GM23248 (cell line): ENCODE measurements at regions not wholly inside any gene's neighbourhood (a gene's known extent, or its start where the extent isn't known, plus 50 kb on each side); places are given as distances from the start of the nearest gene placed in this dataset.

Experiments
- DNase-seq: peaks from one replicate; pipeline ENCODE4 v3.0.0-alpha.2; 2015
- H2AFZ ChIP-seq: fragments of 200-600 bp; sonication (generic); 2 replicates; pipeline ENCODE4 v1.6.1; 2016; ENCODE audit warnings: antibody characterized with exemption
- H3F3A ChIP-seq: fragments of 200-600 bp; sonication (generic); 2 replicates; pipeline ENCODE4 v1.6.1; 2016; ENCODE audit warnings: mild to moderate bottlenecking, antibody characterized with exemption, mixed run types; ENCODE audit not compliant: insufficient read depth
- H3K27ac ChIP-seq: fragments of 200-600 bp; sonication (generic); 2 replicates; pipeline ENCODE4 v1.5.1; 2016; ENCODE audit warnings: mild to moderate bottlenecking
- H3K27me3 ChIP-seq: fragments of 200-600 bp; sonication (generic); replicated peaks from 2 replicates; pipeline ENCODE4 v1.6.1; 2016; ENCODE audit warnings: mild to moderate bottlenecking; ENCODE audit not compliant: insufficient read depth
- H3K36me3 ChIP-seq: fragments of 200-600 bp; sonication (generic); 2 replicates; pipeline ENCODE4 v1.6.1; 2016; ENCODE audit warnings: low read depth, mild to moderate bottlenecking
- H3K4me1 ChIP-seq: fragments of 200-600 bp; sonication (generic); 2 replicates; pipeline ENCODE4 v1.6.1; 2016; ENCODE audit warnings: mild to moderate bottlenecking; ENCODE audit not compliant: insufficient read depth
- H3K4me2 ChIP-seq: fragments of 200-600 bp; sonication (generic); one replicate; pipeline ENCODE4 v1.6.1; 2016; ENCODE audit warnings: mild to moderate bottlenecking; ENCODE audit not compliant: unreplicated experiment
- H3K4me3 ChIP-seq: fragments of 200-600 bp; sonication (generic); 2 replicates; pipeline ENCODE4 v1.5.1; 2016; ENCODE audit warnings: mild to moderate bottlenecking
- H3K79me2 ChIP-seq: fragments of 200-600 bp; sonication (generic); 2 replicates; pipeline ENCODE4 v1.6.1; 2016; ENCODE audit warnings: mild to moderate bottlenecking; ENCODE audit not compliant: insufficient read depth
- H3K9ac ChIP-seq: fragments of 200-600 bp; sonication (generic); 2 replicates; pipeline ENCODE4 v1.6.1; 2016; ENCODE audit warnings: mild to moderate bottlenecking
- H3K9me2 ChIP-seq: fragments of 200-600 bp; sonication (generic); 2 replicates; pipeline ENCODE4 v1.6.1; 2016; ENCODE audit warnings: mixed run types, mild to moderate bottlenecking, moderate library complexity; ENCODE audit not compliant: insufficient read depth
- H3K9me3 ChIP-seq: fragments of 200-600 bp; sonication (generic); one replicate; pipeline ENCODE4 v1.6.1; 2017; ENCODE audit warnings: low read depth
- H4K20me1 ChIP-seq: fragments of 200-600 bp; sonication (generic); 2 replicates; pipeline ENCODE4 v1.6.0; 2016; ENCODE audit not compliant: insufficient read depth
- EZH2 ChIP-seq: fragments of 200-600 bp; sonication (generic); IDR thresholded peaks from 2 replicates; pipeline ENCODE4 v1.6.1; 2018; ENCODE audit warnings: antibody characterized with exemption, mild to moderate bottlenecking; ENCODE audit not compliant: insufficient read depth, poor library complexity, severe bottlenecking
- EZH2phosphoT487 ChIP-seq: fragments of 200-600 bp; sonication (generic); IDR thresholded peaks from 2 replicates; pipeline ENCODE4 v1.6.1; 2018; ENCODE audit warnings: antibody characterized with exemption, moderate library complexity, mild to moderate bottlenecking, low read depth; ENCODE audit not compliant: insufficient read depth
- WGBS, 2 experiments: methylation state at CpG; one replicate each; pipeline ENCODE4 v1.1.6; 2015 to 2017; ENCODE audit warnings: low lambda C conversion rate in 2 of 2, low coverage in 1 of 2; ENCODE audit errors: missing lambda C conversion rate in 2 of 2; 5-methylcytosine and 5-hydroxymethylcytosine counted together
- in situ Hi-C: fragments of 300-500 bp; cut with MboI; formaldehyde crosslinking; loops from 2 replicates; pipeline ENCODE4 v1.15.0; 2020

GRCh38 chr1:105909811-105910210 is 1146.7 kb upstream of the PRMT6 start:
- Histone ChIP-seq H3K79me2 (no peaks in the 10 kb centered on the region), H3F3A (no peaks in the 10 kb centered on the region), H3K27ac (no peak overlapping the region), H3K4me2 (no peak overlapping the region), H2AFZ (no peak overlapping the region), H4K20me1 (no peaks in the 10 kb centered on the region), H3K4me1 (no peaks in the 10 kb centered on the region), H3K27me3 (no peaks in the 10 kb centered on the region), H3K9ac (no peak overlapping the region), H3K4me3 (no peak overlapping the region), H3K9me3 (no peaks in the 10 kb centered on the region), H3K9me2 (no peaks in the 10 kb centered on the region), H3K36me3 (no peaks in the 10 kb centered on the region)
- DNase-seq: no peak
- 2 to 6% methylated on average over 2 of the region's 2 CpGs for WGBS, 2 experiments
- in situ Hi-C loops: no loop called here
- TF ChIP-seq EZH2phosphoT487: no peak
- TF ChIP-seq EZH2: no peak

DNA sequence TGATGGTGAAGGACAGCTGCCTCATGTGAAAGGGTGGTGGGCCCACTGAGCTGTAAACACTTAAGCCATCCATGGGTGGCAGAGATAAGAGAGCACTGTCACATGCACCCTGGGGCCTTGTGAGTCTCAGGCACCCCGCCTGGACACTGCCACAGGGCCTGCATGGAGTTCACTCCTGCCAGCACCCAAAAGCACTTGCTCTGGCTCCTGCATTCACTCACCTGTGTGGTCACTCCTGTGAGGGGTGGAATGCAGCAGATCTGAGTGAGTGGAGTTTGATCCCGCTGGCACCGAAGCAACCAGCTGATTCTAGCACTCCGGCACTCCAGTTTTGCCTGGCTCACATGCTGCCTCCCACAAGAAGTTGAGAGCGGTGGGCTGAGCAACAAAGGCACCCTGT is 1142.1 kb upstream of the PRMT6 start:
- no peak overlapping the region for H2AFZ ChIP-seq
- no peaks in the 10 kb centered on the region for H3K4me1 ChIP-seq
- no peak overlapping the region for H3K9ac ChIP-seq
- no peak for DNase-seq
- no peaks in the 10 kb centered on the region for H3F3A ChIP-seq
- no peaks in the 10 kb centered on the region for H3K79me2 ChIP-seq
- no peaks in the 10 kb centered on the region for H3K9me3 ChIP-seq
- no peak overlapping the region for H3K4me2 ChIP-seq
- H3K36me3 ChIP-seq: no peaks in the 10 kb centered on the region
- TF ChIP-seq EZH2phosphoT487 (no peak), EZH2 (no peak)
- no peak overlapping the region for H3K4me3 ChIP-seq
- no peaks in the 10 kb centered on the region for H3K27me3 ChIP-seq
- in situ Hi-C loops: no loop called here
- H3K27ac ChIP-seq: no peak overlapping the region
- no peaks in the 10 kb centered on the region for H4K20me1 ChIP-seq
- H3K9me2 ChIP-seq: no peaks in the 10 kb centered on the region
- WGBS, 2 experiments: 33 to 40% methylated on average over 5 of the region's 5 CpGs

DNA sequence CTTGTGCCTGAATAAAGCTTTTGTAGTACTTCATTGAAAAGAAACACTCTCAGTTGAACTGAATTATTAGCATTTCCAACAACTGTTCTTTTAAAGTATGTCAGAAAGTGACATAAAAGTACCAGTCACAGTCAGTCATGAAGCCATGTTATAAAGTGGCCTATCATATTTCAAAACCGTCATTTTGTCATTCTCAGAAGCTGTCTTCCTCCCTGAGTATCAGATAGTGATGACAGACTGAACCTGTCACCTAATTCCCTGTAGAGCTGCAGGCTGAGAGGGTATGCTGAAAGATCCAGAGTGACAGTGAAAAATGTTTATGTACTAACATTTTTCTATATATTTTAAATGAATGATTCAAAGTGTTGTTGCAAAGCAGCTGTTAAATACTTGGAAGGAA is 1121.7 kb upstream of the PRMT6 start:
- H3K79me2 ChIP-seq: no peaks in the 10 kb centered on the region
- no peak overlapping the region for H3K27ac ChIP-seq
- no peak for DNase-seq
- H3K4me1 ChIP-seq: no peaks in the 10 kb centered on the region
- TF ChIP-seq EZH2: no peak
- no peak for TF ChIP-seq EZH2phosphoT487
- in situ Hi-C loops: no loop called here
- WGBS, 2 experiments: 0 to 6% methylated on average over 1 of the region's 1 CpG
- no peak overlapping the region for H3K4me2 ChIP-seq
- no peak overlapping the region for H3K9ac ChIP-seq
- no peaks in the 10 kb centered on the region for H4K20me1 ChIP-seq
- no peaks in the 10 kb centered on the region for H3K9me3 ChIP-seq
- no peaks in the 10 kb centered on the region for H3K36me3 ChIP-seq
- H2AFZ ChIP-seq: no peak overlapping the region
- H3K9me2 ChIP-seq: no peaks in the 10 kb centered on the region
- H3F3A ChIP-seq: no peaks in the 10 kb centered on the region
- no peak overlapping the region for H3K4me3 ChIP-seq
- no peaks in the 10 kb centered on the region for H3K27me3 ChIP-seq

DNA sequence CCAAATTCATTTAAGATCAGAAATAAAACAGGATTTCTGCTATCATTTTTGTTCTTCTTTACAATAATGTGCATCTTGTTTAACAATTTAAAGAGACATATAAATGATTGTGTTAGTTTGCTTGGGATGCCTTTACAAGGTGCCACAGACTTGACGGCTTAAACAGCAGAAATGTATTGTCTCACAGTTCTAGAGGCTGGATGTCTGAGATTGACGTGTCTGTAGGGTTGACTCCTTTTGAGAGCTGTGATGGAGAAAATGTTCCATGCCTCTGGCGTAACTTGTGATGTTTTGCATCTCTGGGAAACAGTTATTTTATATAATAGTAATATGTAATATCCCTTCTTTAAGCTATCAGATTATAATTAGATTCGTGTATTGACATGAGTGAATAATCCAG is 1091.6 kb upstream of the PRMT6 start:
- no peaks in the 10 kb centered on the region for H3K4me1 ChIP-seq
- no peak overlapping the region for H2AFZ ChIP-seq
- H3K79me2 ChIP-seq: no peaks in the 10 kb centered on the region
- H3K27ac ChIP-seq: no peak overlapping the region
- no peaks in the 10 kb centered on the region for H3K9me3 ChIP-seq
- no peak for DNase-seq
- no peaks in the 10 kb centered on the region for H3K27me3 ChIP-seq
- no peaks in the 10 kb centered on the region for H3K9me2 ChIP-seq
- H4K20me1 ChIP-seq: no peaks in the 10 kb centered on the region
- H3K4me3 ChIP-seq: no peak overlapping the region
- in situ Hi-C loops: no loop called here
- H3K36me3 ChIP-seq: no peaks in the 10 kb centered on the region
- WGBS, 2 experiments: 14 to 21% methylated on average over 4 of the region's 4 CpGs
- H3K4me2 ChIP-seq: no peak overlapping the region
- TF ChIP-seq EZH2: no peak
- no peak for TF ChIP-seq EZH2phosphoT487
- no peak overlapping the region for H3K9ac ChIP-seq
- H3F3A ChIP-seq: no peaks in the 10 kb centered on the region

- 32 to 46% methylated on average over 6 of the region's 6 CpGs for WGBS, 2 experiments
- TF ChIP-seq EZH2: no peak
- no peak for TF ChIP-seq EZH2phosphoT487
- H3K9me3 ChIP-seq: no peaks in the 10 kb centered on the region
- H3K79me2 ChIP-seq: no peaks in the 10 kb centered on the region
- no peak overlapping the region for H3K9ac ChIP-seq
- no peaks in the 10 kb centered on the region for H4K20me1 ChIP-seq
- no peak for DNase-seq
- H2AFZ ChIP-seq: no peak overlapping the region
- no peak overlapping the region for H3K4me3 ChIP-seq
- no peaks in the 10 kb centered on the region for H3K4me1 ChIP-seq
- H3F3A ChIP-seq: no peaks in the 10 kb centered on the region
- no peaks in the 10 kb centered on the region for H3K9me2 ChIP-seq
- no peak overlapping the region for H3K4me2 ChIP-seq
- in situ Hi-C loops: loop anchor here (25.0 kb wide), 1 partner anchor 1765 kb away; no protein-coding TSS in a partner anchor
- no peaks in the 10 kb centered on the region for H3K27me3 ChIP-seq
- no peak overlapping the region for H3K27ac ChIP-seq
- H3K36me3 ChIP-seq: no peaks in the 10 kb centered on the region
Measured at GRCh38 chr1:105997516-105997915, 1059.0 kb upstream of the PRMT6 start.
